ENCODE measurements at regions not wholly inside any gene's neighbourhood (a gene's known extent, or its start where the extent isn't known, plus 50 kb on each side); places are given as distances from the start of the nearest gene placed in this dataset.
"Not testable (repeated sequence)": the region's sequence is repeated elsewhere in the genome, so short reads cannot be mapped to it uniquely, and the experiment has no call there.

- H3K27me3 ChIP-seq (ENCODE audit: insufficient read depth, insufficient read length): peaks cover 3% of the 10 kb centered on the region
- H3K4me3 ChIP-seq (ENCODE audit: insufficient read length, low read depth): no peak overlapping the region
- peaks cover 12% of the 10 kb centered on the region; the same call in 1 of the 2 replicates for H3K9me3 ChIP-seq (ENCODE audit: insufficient read depth, low read length)
- no peaks in the 10 kb centered on the region for H3K36me3 ChIP-seq (ENCODE audit: insufficient read depth, insufficient read length, low read length)
- peak; percentile 46 for DNase-seq (ENCODE audit: low read depth, low spot score)
- no peak overlapping the region for H3K9ac ChIP-seq (ENCODE audit: insufficient read length, low read depth)
- peaks cover 15% of the 10 kb centered on the region for H3K4me1 ChIP-seq (ENCODE audit: insufficient read depth, insufficient read length)
- TF ChIP-seq ZNF274 (IDR thresholded peaks at IDR 0.05; ENCODE audit: low read depth, low read length) (no peak), SUZ12 (IDR thresholded peaks at IDR 0.05; ENCODE audit: extremely low read depth, insufficient read depth, insufficient read length) (no peak), YY1 (IDR thresholded peaks at IDR 0.05; ENCODE audit: insufficient read depth, insufficient read length) (no peak)
These were observed 102.5 kb downstream of the RAMP3 start for GRCh38 chr7:45259966-45260646.

- no peak for TF ChIP-seq YY1 (IDR thresholded peaks at IDR 0.05; ENCODE audit: insufficient read depth, insufficient read length)
- TF ChIP-seq SUZ12 (IDR thresholded peaks at IDR 0.05; ENCODE audit: extremely low read depth, insufficient read depth, insufficient read length): no peak
- no peak for TF ChIP-seq ZNF274 (IDR thresholded peaks at IDR 0.05; ENCODE audit: low read depth, low read length)
- H3K4me3 ChIP-seq (ENCODE audit: insufficient read length, low read depth): no peak overlapping the region
- H3K27me3 ChIP-seq (ENCODE audit: insufficient read depth, insufficient read length): no peaks in the 10 kb centered on the region
- H3K9ac ChIP-seq (ENCODE audit: insufficient read length, low read depth): no peak overlapping the region
- H3K36me3 ChIP-seq (ENCODE audit: insufficient read depth, insufficient read length, low read length): no peaks in the 10 kb centered on the region
- H3K4me1 ChIP-seq (ENCODE audit: insufficient read depth, insufficient read length): no peaks in the 10 kb centered on the region
- H3K9me3 ChIP-seq (ENCODE audit: insufficient read depth, low read length): peaks cover 11% of the 10 kb centered on the region; the same call in 1 of the 2 replicates
- DNase-seq (ENCODE audit: low read depth, low spot score): no peak
These were observed 109.7 kb downstream of the RAMP3 start for GRCh38 chr7:45267262-45267661.

- no peak for DNase-seq (ENCODE audit: low read depth, low spot score)
- TF ChIP-seq YY1 (IDR thresholded peaks at IDR 0.05; ENCODE audit: insufficient read depth, insufficient read length) (no peak), SUZ12 (IDR thresholded peaks at IDR 0.05; ENCODE audit: extremely low read depth, insufficient read depth, insufficient read length) (no peak), ZNF274 (IDR thresholded peaks at IDR 0.05; ENCODE audit: low read depth, low read length) (no peak)
- Histone ChIP-seq H3K9me3 (ENCODE audit: insufficient read depth, low read length) (peaks cover 4% of the 10 kb centered on the region; the same call in 1 of the 2 replicates), H3K4me3 (ENCODE audit: insufficient read length, low read depth) (no peak overlapping the region), H3K27me3 (ENCODE audit: insufficient read depth, insufficient read length) (no peaks in the 10 kb centered on the region), H3K36me3 (ENCODE audit: insufficient read depth, insufficient read length, low read length) (no peaks in the 10 kb centered on the region), H3K4me1 (ENCODE audit: insufficient read depth, insufficient read length) (no peaks in the 10 kb centered on the region), H3K9ac (ENCODE audit: insufficient read length, low read depth) (no peak overlapping the region)
These were observed 110.4 kb downstream of the RAMP3 start for GRCh38 chr7:45268013-45268412.

- Histone ChIP-seq H3K9ac (ENCODE audit: insufficient read length, low read depth) (no peak overlapping the region), H3K4me3 (ENCODE audit: insufficient read length, low read depth) (no peak overlapping the region), H3K36me3 (ENCODE audit: insufficient read depth, insufficient read length, low read length) (no peaks in the 10 kb centered on the region), H3K9me3 (ENCODE audit: insufficient read depth, low read length) (no peaks in the 10 kb centered on the region), H3K27me3 (ENCODE audit: insufficient read depth, insufficient read length) (no peaks in the 10 kb centered on the region), H3K4me1 (ENCODE audit: insufficient read depth, insufficient read length) (no peaks in the 10 kb centered on the region)
- no peak for DNase-seq (ENCODE audit: low read depth, low spot score)
- TF ChIP-seq ZNF274 (IDR thresholded peaks at IDR 0.05; ENCODE audit: low read depth, low read length) (no peak), SUZ12 (IDR thresholded peaks at IDR 0.05; ENCODE audit: extremely low read depth, insufficient read depth, insufficient read length) (no peak), YY1 (IDR thresholded peaks at IDR 0.05; ENCODE audit: insufficient read depth, insufficient read length) (no peak)
These were observed 111.6 kb downstream of the RAMP3 start for GRCh38 chr7:45269192-45269591.

GRCh38 chr7:45278763-45279398 lies 121.3 kb downstream of the RAMP3 start:
- no peaks in the 10 kb centered on the region for H3K27me3 ChIP-seq (ENCODE audit: insufficient read depth, insufficient read length)
- no peak overlapping the region for H3K4me3 ChIP-seq (ENCODE audit: insufficient read length, low read depth)
- no peaks in the 10 kb centered on the region for H3K9me3 ChIP-seq (ENCODE audit: insufficient read depth, low read length)
- DNase-seq (ENCODE audit: low read depth, low spot score): no peak
- H3K9ac ChIP-seq (ENCODE audit: insufficient read length, low read depth): no peak overlapping the region
- TF ChIP-seq YY1 (IDR thresholded peaks at IDR 0.05; ENCODE audit: insufficient read depth, insufficient read length): no peak
- no peak for TF ChIP-seq SUZ12 (IDR thresholded peaks at IDR 0.05; ENCODE audit: extremely low read depth, insufficient read depth, insufficient read length)
- TF ChIP-seq ZNF274 (IDR thresholded peaks at IDR 0.05; ENCODE audit: low read depth, low read length): no peak
- no peaks in the 10 kb centered on the region for H3K36me3 ChIP-seq (ENCODE audit: insufficient read depth, insufficient read length, low read length)
- no peaks in the 10 kb centered on the region for H3K4me1 ChIP-seq (ENCODE audit: insufficient read depth, insufficient read length)

GRCh38 chr7:45289611-45290010 lies 132.0 kb downstream of the RAMP3 start:
- H3K9ac ChIP-seq (ENCODE audit: insufficient read length, low read depth); H3K4me3 ChIP-seq (ENCODE audit: insufficient read length, low read depth); H3K4me1 ChIP-seq (ENCODE audit: insufficient read depth, insufficient read length); H3K36me3 ChIP-seq (ENCODE audit: insufficient read depth, insufficient read length, low read length); H3K27me3 ChIP-seq (ENCODE audit: insufficient read depth, insufficient read length); DNase-seq (ENCODE audit: low read depth, low spot score): not testable (repeated sequence)
- peaks cover 23% of the 10 kb centered on the region; the same call in 1 of the 2 replicates for H3K9me3 ChIP-seq (ENCODE audit: insufficient read depth, low read length)

- TF ChIP-seq SUZ12 (IDR thresholded peaks at IDR 0.05; ENCODE audit: extremely low read depth, insufficient read depth, insufficient read length) (no peak), ZNF274 (IDR thresholded peaks at IDR 0.05; ENCODE audit: low read depth, low read length) (no peak), YY1 (IDR thresholded peaks at IDR 0.05; ENCODE audit: insufficient read depth, insufficient read length) (no peak)
- Histone ChIP-seq H3K4me3 (ENCODE audit: insufficient read length, low read depth) (no peak overlapping the region), H3K9me3 (ENCODE audit: insufficient read depth, low read length) (peaks cover 23% of the 10 kb centered on the region; the same call in 1 of the 2 replicates), H3K27me3 (ENCODE audit: insufficient read depth, insufficient read length) (no peaks in the 10 kb centered on the region), H3K36me3 (ENCODE audit: insufficient read depth, insufficient read length, low read length) (no peaks in the 10 kb centered on the region), H3K4me1 (ENCODE audit: insufficient read depth, insufficient read length) (no peaks in the 10 kb centered on the region), H3K9ac (ENCODE audit: insufficient read length, low read depth) (no peak overlapping the region)
- DNase-seq (ENCODE audit: low read depth, low spot score): no peak
These were observed 133.3 kb downstream of the RAMP3 start for GRCh38 chr7:45290880-45291279.
